GM23338 (cell line): ENCODE measurements at regions not wholly inside any gene's neighbourhood (a gene's known extent, or its start where the extent isn't known, plus 50 kb on each side); places are given as distances from the start of the nearest gene placed in this dataset.

Experiments
- ATAC-seq: fragments of 200-7000 bp; cut with Tn5 transposase; 3 replicates; pipeline ENCODE4 v1.9.1; 2020
- DNase-seq: peaks from one replicate; pipeline ENCODE4 v3.0.0-alpha.2; 2015; ENCODE audit warnings: low spot score
- H2AFZ ChIP-seq: fragments of 200-600 bp; sonication (generic); 2 replicates; pipeline ENCODE4 v1.8.0; 2016; ENCODE audit warnings: antibody characterized with exemption, mild to moderate bottlenecking, moderate library complexity
- H3F3A ChIP-seq: fragments of 200-600 bp; sonication (generic); replicated peaks from 2 replicates; pipeline ENCODE4 v1.8.0; 2017; ENCODE audit warnings: antibody characterized with exemption, mixed run types, low read depth
- H3K27ac ChIP-seq: fragments of 200-600 bp; sonication (generic); 2 replicates; pipeline ENCODE4 v1.6.1; 2016; ENCODE audit warnings: low read depth
- H3K27me3 ChIP-seq: fragments of 200-600 bp; sonication (generic); 2 replicates; pipeline ENCODE4 v1.8.0; 2016; ENCODE audit warnings: mild to moderate bottlenecking, mixed run types, moderate library complexity; ENCODE audit not compliant: insufficient read depth
- H3K36me3 ChIP-seq: fragments of 200-600 bp; sonication (generic); 2 replicates; pipeline ENCODE4 v1.8.0; 2016; ENCODE audit warnings: mild to moderate bottlenecking; ENCODE audit not compliant: insufficient read depth
- H3K4me1 ChIP-seq: fragments of 200-600 bp; sonication (generic); 2 replicates; pipeline ENCODE4 v1.8.0; 2016; ENCODE audit warnings: mild to moderate bottlenecking, moderate library complexity; ENCODE audit not compliant: insufficient read depth
- H3K4me2 ChIP-seq: fragments of 200-600 bp; sonication (generic); 2 replicates; pipeline ENCODE4 v1.7.1; 2017; ENCODE audit warnings: mixed run types
- H3K4me3 ChIP-seq: fragments of 200-600 bp; sonication (generic); 2 replicates; pipeline ENCODE4 v1.6.1; 2016; ENCODE audit warnings: mixed run types
- H3K79me2 ChIP-seq: fragments of 200-600 bp; sonication (generic); replicated peaks from 2 replicates; pipeline ENCODE4 v1.8.0; 2017; ENCODE audit warnings: mild to moderate bottlenecking; ENCODE audit not compliant: insufficient read depth
- H3K9me2 ChIP-seq: fragments of 200-600 bp; sonication (generic); 2 replicates; pipeline ENCODE4 v1.8.0; 2017; ENCODE audit not compliant: insufficient read depth
- H4K20me1 ChIP-seq: fragments of 200-600 bp; sonication (generic); replicated peaks from 2 replicates; pipeline ENCODE4 v1.8.0; 2017; ENCODE audit warnings: mild to moderate bottlenecking; ENCODE audit not compliant: insufficient read depth
- H3K27ac Mint-ChIP-seq: 2 replicates; pipeline ENCODE4 v1.8.0; 2020; ENCODE audit warnings: inconsistent platforms, mild to moderate bottlenecking, moderate library complexity, mixed read lengths
- H3K27me3 Mint-ChIP-seq: 3 replicates; pipeline ENCODE4 v1.8.0; 2022; ENCODE audit warnings: low read depth, mild to moderate bottlenecking, moderate library complexity, mixed read lengths, inconsistent platforms; ENCODE audit not compliant: insufficient read depth, poor library complexity
- H3K36me3 Mint-ChIP-seq: 3 replicates; pipeline ENCODE4 v1.8.0; 2021; ENCODE audit warnings: low read depth, mild to moderate bottlenecking, inconsistent platforms, moderate library complexity, mixed read lengths
- H3K4me1 Mint-ChIP-seq: 3 replicates; pipeline ENCODE4 v1.8.0; 2020; ENCODE audit warnings: mild to moderate bottlenecking, inconsistent platforms, mixed read lengths
- H3K4me3 Mint-ChIP-seq: 3 replicates; pipeline ENCODE4 v1.8.0; 2021; ENCODE audit warnings: moderate library complexity, mild to moderate bottlenecking, inconsistent platforms, mixed read lengths
- H3K9me3 Mint-ChIP-seq: 3 replicates; pipeline ENCODE4 v1.8.0; 2020; ENCODE audit warnings: moderate library complexity, mild to moderate bottlenecking, inconsistent platforms, mixed read lengths
- CREB1 ChIP-seq: fragments of 250-450 bp; sonication (Bioruptor Pico); IDR thresholded peaks from 2 replicates; pipeline ENCODE4 v1.5.0; 2020; ENCODE audit warnings: low read depth, mild to moderate bottlenecking, moderate library complexity
- CTCF ChIP-seq, 2 experiments: fragments of 200-600 bp in 1 of 2; sonication (generic) in 1 of 2; conservative IDR thresholded peaks; 2 replicates each; pipeline versions ENCODE4 v1.5.1 to v1.6.1; 2016 to 2017; ENCODE audit warnings: antibody characterized with exemption in 2 of 2, low read depth in 2 of 2, mild to moderate bottlenecking in 2 of 2, moderate library complexity in 1 of 2
- ETS1 ChIP-seq: IDR thresholded peaks from 2 replicates; pipeline ENCODE4 v1.6.1; 2016; ENCODE audit warnings: antibody characterized with exemption
- EZH2 ChIP-seq: fragments of 200-600 bp; sonication (generic); IDR thresholded peaks from one replicate; pipeline ENCODE4 v1.8.0; 2017; ENCODE audit warnings: antibody characterized with exemption, mild to moderate bottlenecking, low read depth; ENCODE audit not compliant: unreplicated experiment
- JUNB ChIP-seq: IDR thresholded peaks from one replicate; pipeline ENCODE4 v1.6.1; 2016; ENCODE audit warnings: antibody characterized with exemption; ENCODE audit not compliant: unreplicated experiment
- NANOG ChIP-seq: IDR thresholded peaks from 2 replicates; pipeline ENCODE4 v1.6.1; 2016; ENCODE audit warnings: antibody characterized with exemption, borderline replicate concordance
- POLR2AphosphoS5 ChIP-seq: IDR thresholded peaks from 2 replicates; pipeline ENCODE4 v1.6.1; 2016; ENCODE audit warnings: antibody characterized with exemption, low read depth
- REST ChIP-seq: IDR thresholded peaks from one replicate; pipeline ENCODE4 v1.6.1; 2018; ENCODE audit warnings: antibody characterized with exemption; ENCODE audit not compliant: unreplicated experiment
- STAT1 ChIP-seq: IDR thresholded peaks from one replicate; pipeline ENCODE4 v1.6.1; 2016; ENCODE audit warnings: antibody characterized with exemption; ENCODE audit not compliant: unreplicated experiment
- ZNF114 ChIP-seq: fragments of 250-450 bp; sonication (Bioruptor Pico); IDR thresholded peaks from 2 replicates; pipeline ENCODE4 v1.5.0; 2020; ENCODE audit warnings: mild to moderate bottlenecking, moderate library complexity

- TF ChIP-seq CTCF (conservative IDR thresholded peaks at IDR 0.05; ENCODE audit: low read depth in 2 of 2) (no peak), STAT1 (no peak), POLR2AphosphoS5 (no peak)
These were observed 155.1 kb upstream of the GHITM start (continued) for GRCh38 chr10:83984256-83984640.

- Mint-ChIP-seq H3K4me1 (peaks cover 17% of the 10 kb centered on the region), H3K27ac (no peak overlapping the region), H3K4me3 (no peak overlapping the region), H3K9me3 (no peaks in the 10 kb centered on the region), H3K36me3 (no peaks in the 10 kb centered on the region), H3K27me3 (no peaks in the 10 kb centered on the region)
- Histone ChIP-seq H3K36me3 (no peaks in the 10 kb centered on the region), H3K4me3 (no peak overlapping the region), H3K27ac (no peak overlapping the region), H3K27me3 (no peaks in the 10 kb centered on the region), H2AFZ (no peak overlapping the region), H3F3A (no peaks in the 10 kb centered on the region), H3K4me2 (no peak overlapping the region), H4K20me1 (no peaks in the 10 kb centered on the region), H3K4me1 (peaks cover 6% of the 10 kb centered on the region), H3K9me2 (peaks cover 4% of the 10 kb centered on the region; the same call in 1 of the 2 replicates), H3K79me2 (no peaks in the 10 kb centered on the region)
- no peak for TF ChIP-seq CTCF (conservative IDR thresholded peaks at IDR 0.05; ENCODE audit: low read depth in 2 of 2)
- no peak for TF ChIP-seq JUNB
- TF ChIP-seq ZNF114 = no peak
- TF ChIP-seq POLR2AphosphoS5 = no peak
- no peak for DNase-seq
- no peak for ATAC-seq
These were observed 152.5 kb upstream of the GHITM start for GRCh38 chr10:83986800-83987199.

- Histone ChIP-seq H3K4me3 (no peak overlapping the region), H2AFZ (no peak overlapping the region), H3K27me3 (no peaks in the 10 kb centered on the region), H3K36me3 (no peaks in the 10 kb centered on the region), H3K4me2 (no peak overlapping the region), H3K27ac (no peak overlapping the region), H4K20me1 (no peaks in the 10 kb centered on the region), H3F3A (no peaks in the 10 kb centered on the region), H3K4me1 (peaks cover 6% of the 10 kb centered on the region), H3K79me2 (no peaks in the 10 kb centered on the region), H3K9me2 (peaks cover 4% of the 10 kb centered on the region; the same call in 1 of the 2 replicates)
- no peaks in the 10 kb centered on the region for H3K36me3 Mint-ChIP-seq
- H3K27ac Mint-ChIP-seq = no peak overlapping the region
- DNase-seq = no peak
- H3K27me3 Mint-ChIP-seq = peaks cover 3% of the 10 kb centered on the region
- H3K4me1 Mint-ChIP-seq = peaks cover 19% of the 10 kb centered on the region
- H3K9me3 Mint-ChIP-seq = no peaks in the 10 kb centered on the region
- H3K4me3 Mint-ChIP-seq = no peak overlapping the region
- no peak for ATAC-seq
- no peak for TF ChIP-seq ZNF114
- TF ChIP-seq STAT1 = no peak
- TF ChIP-seq NANOG = no peak
- no peak for TF ChIP-seq REST
- TF ChIP-seq POLR2AphosphoS5 = no peak
- no peak for TF ChIP-seq EZH2
- no peak for TF ChIP-seq CREB1
- no peak for TF ChIP-seq JUNB
- no peak for TF ChIP-seq ETS1
These were observed 152.1 kb upstream of the GHITM start for GRCh38 chr10:83987216-83987615.
